ENCODE measurements at regions not wholly inside any gene's neighbourhood (a gene's known extent, or its start where the extent isn't known, plus 50 kb on each side); places are given as distances from the start of the nearest gene placed in this dataset.

- no peak for TF ChIP-seq TEAD4 (IDR thresholded peaks at IDR 0.05)
- TF ChIP-seq TAF1 (IDR thresholded peaks at IDR 0.05; ENCODE audit: low read depth) = no peak
- no peak for TF ChIP-seq REST (IDR thresholded peaks at IDR 0.05; ENCODE audit: low read depth)
- no peak for TF ChIP-seq CEBPB (IDR thresholded peaks at IDR 0.05)
- no peak for TF ChIP-seq NFIC (IDR thresholded peaks at IDR 0.05)
- TF ChIP-seq USF1 (IDR thresholded peaks at IDR 0.05) = no peak
These were observed 1700.3 kb downstream of the OTOL1 start for GRCh38 chr3:163196815-163197374.

GRCh38 chr3:163196245-163196644 is 1699.6 kb downstream of the OTOL1 start:
- TF ChIP-seq CEBPB (IDR thresholded peaks at IDR 0.05) = no peak
- TF ChIP-seq YY1 (IDR thresholded peaks at IDR 0.05; ENCODE audit: low read depth) = no peak
- no peak for TF ChIP-seq CREB1 (IDR thresholded peaks at IDR 0.05; ENCODE audit: low read depth)
- no peak for TF ChIP-seq TCF12 (IDR thresholded peaks at IDR 0.05; ENCODE audit: low read depth)
- TF ChIP-seq REST (IDR thresholded peaks at IDR 0.05; ENCODE audit: low read depth) = no peak
- TF ChIP-seq NFIC (IDR thresholded peaks at IDR 0.05) = no peak
- no peak for TF ChIP-seq FOXM1 (IDR thresholded peaks at IDR 0.05; ENCODE audit: borderline replicate concordance, low read depth)
- TF ChIP-seq EGR1 (IDR thresholded peaks at IDR 0.05) = no peak
- no peak for TF ChIP-seq RAD21 (IDR thresholded peaks at IDR 0.05; ENCODE audit: low read depth)
- TF ChIP-seq TEAD4 (IDR thresholded peaks at IDR 0.05) = no peak
- no peak for TF ChIP-seq MAX (IDR thresholded peaks at IDR 0.05)
- no peak for TF ChIP-seq TAF1 (IDR thresholded peaks at IDR 0.05; ENCODE audit: low read depth)
- no peak for TF ChIP-seq ZBTB7A (IDR thresholded peaks at IDR 0.05; ENCODE audit: low read depth)
- TF ChIP-seq EP300 (IDR thresholded peaks at IDR 0.05; ENCODE audit: borderline replicate concordance) = no peak
- no peak for TF ChIP-seq USF1 (IDR thresholded peaks at IDR 0.05)

- TF ChIP-seq NFIC (IDR thresholded peaks at IDR 0.05) (no peak), TAF1 (IDR thresholded peaks at IDR 0.05; ENCODE audit: low read depth) (no peak), MAX (IDR thresholded peaks at IDR 0.05) (no peak), RAD21 (IDR thresholded peaks at IDR 0.05; ENCODE audit: low read depth) (no peak)
These were observed 1689.2 kb downstream of the OTOL1 start for GRCh38 chr3:163185721-163186350.

- TF ChIP-seq EP300 (IDR thresholded peaks at IDR 0.05; ENCODE audit: borderline replicate concordance) = no peak
- TF ChIP-seq ZBTB7A (IDR thresholded peaks at IDR 0.05; ENCODE audit: low read depth) = no peak
- TF ChIP-seq YY1 (IDR thresholded peaks at IDR 0.05; ENCODE audit: low read depth) = no peak
- TF ChIP-seq USF1 (IDR thresholded peaks at IDR 0.05) = no peak
- no peak for TF ChIP-seq CREB1 (IDR thresholded peaks at IDR 0.05; ENCODE audit: low read depth)
- TF ChIP-seq RAD21 (IDR thresholded peaks at IDR 0.05; ENCODE audit: low read depth) = no peak
- no peak for TF ChIP-seq EGR1 (IDR thresholded peaks at IDR 0.05)
- no peak for TF ChIP-seq NFIC (IDR thresholded peaks at IDR 0.05)
- TF ChIP-seq REST (IDR thresholded peaks at IDR 0.05; ENCODE audit: low read depth) = no peak
- no peak for TF ChIP-seq TCF12 (IDR thresholded peaks at IDR 0.05; ENCODE audit: low read depth)
- no peak for TF ChIP-seq CEBPB (IDR thresholded peaks at IDR 0.05)
- no peak for TF ChIP-seq MAX (IDR thresholded peaks at IDR 0.05)
- no peak for TF ChIP-seq TAF1 (IDR thresholded peaks at IDR 0.05; ENCODE audit: low read depth)
- no peak for TF ChIP-seq FOXM1 (IDR thresholded peaks at IDR 0.05; ENCODE audit: borderline replicate concordance, low read depth)
- no peak for TF ChIP-seq TEAD4 (IDR thresholded peaks at IDR 0.05)
These were observed 1679.4 kb downstream of the OTOL1 start for GRCh38 chr3:163175970-163176369.
